Prostate gland (tissue), 2 donors: ENCODE measurements at regions not wholly inside any gene's neighbourhood (a gene's known extent, or its start where the extent isn't known, plus 50 kb on each side); places are given as distances from the start of the nearest gene placed in this dataset.

ENCODE experiments used
- CTCF ChIP-seq, 4 experiments: fragments of 200-600 bp in 2 of 4; fragments of 450-650 bp in 2 of 4; sonication (generic) in 2 of 4; IDR thresholded peaks; 1 replicate in 3 of 4; 2 replicates in 1 of 4; pipeline ENCODE4 v1.5.1; 2016 to 2019; ENCODE audit warnings: antibody characterized with exemption in 4 of 4, mild to moderate bottlenecking in 2 of 4, moderate library complexity in 2 of 4
- POLR2AphosphoS5 ChIP-seq: sonication (generic); formaldehyde crosslinking; IDR thresholded peaks from one replicate; pipeline ENCODE4 v1.6.1; 2017; ENCODE audit warnings: antibody characterized with exemption

- TF ChIP-seq CTCF (IDR thresholded peaks at IDR 0.05) (no peak), POLR2AphosphoS5 (no peak)
Measured at GRCh38 chr7:131949659-131950058, 393.2 kb upstream of the PODXL start.
